ENCODE measurements at regions not wholly inside any gene's neighbourhood (a gene's known extent, or its start where the extent isn't known, plus 50 kb on each side); places are given as distances from the start of the nearest gene placed in this dataset.
"Not testable (repeated sequence)": the region's sequence is repeated elsewhere in the genome, so short reads cannot be mapped to it uniquely, and the experiment has no call there.

GRCh38 chr6:132023490-132023889 is 72.3 kb upstream of the CCN2 start:
- DNase-seq (ENCODE audit: low read depth), result no peak
- TF ChIP-seq CTCF (IDR thresholded peaks at IDR 0.05; ENCODE audit: control insufficient read depth, insufficient read depth, low read depth, low read length, missing control alignments), result no peak
- no peak overlapping the region for H3K4me3 ChIP-seq (ENCODE audit: control insufficient read depth, low read depth, low read length)

GRCh38 chr6:132021552-132022375 is 70.6 kb upstream of the CCN2 start:
- no peak overlapping the region for H3K4me3 ChIP-seq (ENCODE audit: control insufficient read depth, low read depth, low read length)
- TF ChIP-seq CTCF (IDR thresholded peaks at IDR 0.05; ENCODE audit: control insufficient read depth, insufficient read depth, low read depth, low read length, missing control alignments), result no peak
- no peak for DNase-seq (ENCODE audit: low read depth)

GRCh38 chr6:132020918-132021317 is 69.7 kb upstream of the CCN2 start:
- DNase-seq (ENCODE audit: low read depth); H3K4me3 ChIP-seq (ENCODE audit: control insufficient read depth, low read depth, low read length): not testable (repeated sequence)

GRCh38 chr6:132020138-132020581 is 69.0 kb upstream of the CCN2 start:
- no peak for TF ChIP-seq CTCF (IDR thresholded peaks at IDR 0.05; ENCODE audit: control insufficient read depth, insufficient read depth, low read depth, low read length, missing control alignments)
- DNase-seq (ENCODE audit: low read depth), result no peak
- no peak overlapping the region for H3K4me3 ChIP-seq (ENCODE audit: control insufficient read depth, low read depth, low read length)

GRCh38 chr6:132019586-132019985 is 68.4 kb upstream of the CCN2 start:
- no peak for DNase-seq (ENCODE audit: low read depth)
- no peak overlapping the region for H3K4me3 ChIP-seq (ENCODE audit: control insufficient read depth, low read depth, low read length)
- no peak for TF ChIP-seq CTCF (IDR thresholded peaks at IDR 0.05; ENCODE audit: control insufficient read depth, insufficient read depth, low read depth, low read length, missing control alignments)

DNA sequence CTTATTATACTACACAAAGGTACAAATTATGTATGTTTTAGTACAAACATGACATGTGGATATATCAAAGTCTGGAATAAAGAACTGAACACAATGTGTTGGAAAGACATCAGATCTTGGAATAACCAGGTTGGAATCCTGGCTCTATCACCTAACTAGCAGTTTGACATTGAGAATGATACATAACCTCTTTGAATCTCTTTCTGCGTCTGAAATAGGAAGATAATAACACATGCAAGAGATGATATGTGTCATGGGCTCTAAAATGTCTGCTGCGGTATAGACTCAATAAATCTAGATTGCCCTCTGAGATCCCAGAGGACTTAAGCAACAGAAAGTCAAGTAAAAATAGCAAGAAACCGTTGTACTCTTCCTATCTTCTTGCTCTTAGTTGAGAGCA is 66.8 kb upstream of the CCN2 start:
- H3K4me3 ChIP-seq (ENCODE audit: control insufficient read depth, low read depth, low read length), result no peak overlapping the region
- no peak for DNase-seq (ENCODE audit: low read depth)
- TF ChIP-seq CTCF (IDR thresholded peaks at IDR 0.05; ENCODE audit: control insufficient read depth, insufficient read depth, low read depth, low read length, missing control alignments), result no peak

DNA sequence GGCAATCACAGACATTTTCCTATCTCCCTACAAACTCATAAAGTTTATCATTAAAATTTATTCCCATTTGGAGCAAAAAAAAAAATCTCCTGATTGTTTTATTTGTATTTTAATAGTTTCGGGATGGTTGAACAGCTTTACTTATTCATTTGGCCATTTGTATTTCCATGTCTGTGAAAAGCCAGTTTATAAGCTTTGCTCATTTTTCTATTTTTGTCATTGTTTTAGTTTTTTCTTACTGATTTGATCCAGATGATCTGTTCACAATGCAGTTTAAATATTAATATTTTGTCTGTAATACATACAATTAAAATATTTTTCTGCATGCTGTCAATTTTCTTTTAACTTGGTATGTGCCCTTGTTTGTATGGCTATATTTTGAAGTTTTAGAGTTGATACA is 65.2 kb upstream of the CCN2 start:
- DNase-seq (ENCODE audit: low read depth), result no peak
- no peak for TF ChIP-seq CTCF (IDR thresholded peaks at IDR 0.05; ENCODE audit: control insufficient read depth, insufficient read depth, low read depth, low read length, missing control alignments)
- no peak overlapping the region for H3K4me3 ChIP-seq (ENCODE audit: control insufficient read depth, low read depth, low read length)

All from AG09309 (cell line).